Bronchial epithelial cell (primary cell): ENCODE measurements at regions not wholly inside any gene's neighbourhood (a gene's known extent, or its start where the extent isn't known, plus 50 kb on each side); places are given as distances from the start of the nearest gene placed in this dataset.
A peak's percentile ranks its signal among the peaks of the same experiment; 100 is the strongest.

Source experiments
- DNase-seq: peaks from one replicate; pipeline ENCODE4 v3.0.0-alpha.2; 2010; ENCODE audit warnings: low read depth
- FAIRE-seq: peaks from 2 replicates; lab custom pipeline; 2011; peaks lifted over from hg19 to GRCh38; lab: Jason Lieb, UNC
- H3K27me3 ChIP-seq: 2 replicates; pipeline ENCODE4 v1.5.1; 2011; ENCODE audit warnings: low read length; ENCODE audit not compliant: control insufficient read depth, insufficient read depth
- H3K36me3 ChIP-seq: 2 replicates; pipeline ENCODE4 v1.5.1; 2011; ENCODE audit warnings: low read length; ENCODE audit not compliant: control insufficient read depth, insufficient read depth
- H3K4me3 ChIP-seq: 2 replicates; pipeline ENCODE4 v1.5.1; 2011; ENCODE audit warnings: mild to moderate bottlenecking, low read depth, low read length, control low read depth
- TF ChIP-seq, protein P1 (sequence below): IDR thresholded peaks from 2 replicates; pipeline ENCODE4 v1.5.1; 2011; ENCODE audit warnings: mild to moderate bottlenecking, moderate library complexity, low read length, control low read depth, inconsistent platforms; ENCODE audit not compliant: insufficient read depth, severe bottlenecking

DNA sequence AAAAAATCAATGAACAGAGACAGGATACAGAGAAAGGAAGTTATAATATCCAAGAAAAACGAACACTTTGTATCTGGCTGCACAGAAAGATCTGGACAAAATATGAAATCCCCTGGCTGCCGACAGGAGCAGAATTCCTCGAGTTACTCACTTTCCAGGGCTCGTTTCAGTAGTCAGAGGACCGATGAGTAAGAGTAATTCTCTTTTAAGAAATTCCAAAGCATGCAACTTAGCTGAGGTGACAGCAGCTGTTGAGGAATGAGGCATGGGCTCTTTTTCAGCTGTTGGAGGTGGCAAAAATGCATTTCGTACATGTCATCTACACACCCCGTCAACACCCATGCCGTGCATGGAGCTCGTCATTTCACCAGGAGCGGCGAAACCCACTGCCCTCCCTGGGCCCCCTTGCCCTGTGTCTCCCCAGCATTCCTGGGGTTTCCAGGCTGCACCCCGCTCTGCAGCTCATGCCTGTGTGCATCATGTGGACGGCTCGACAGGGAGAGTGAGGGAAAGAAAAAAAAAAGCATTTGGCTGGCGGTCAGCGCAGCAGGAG lies 210.8 kb upstream of the SMIM21 start:
- no peak overlapping the region for H3K4me3 ChIP-seq
- TF ChIP-seq, protein P1, sequence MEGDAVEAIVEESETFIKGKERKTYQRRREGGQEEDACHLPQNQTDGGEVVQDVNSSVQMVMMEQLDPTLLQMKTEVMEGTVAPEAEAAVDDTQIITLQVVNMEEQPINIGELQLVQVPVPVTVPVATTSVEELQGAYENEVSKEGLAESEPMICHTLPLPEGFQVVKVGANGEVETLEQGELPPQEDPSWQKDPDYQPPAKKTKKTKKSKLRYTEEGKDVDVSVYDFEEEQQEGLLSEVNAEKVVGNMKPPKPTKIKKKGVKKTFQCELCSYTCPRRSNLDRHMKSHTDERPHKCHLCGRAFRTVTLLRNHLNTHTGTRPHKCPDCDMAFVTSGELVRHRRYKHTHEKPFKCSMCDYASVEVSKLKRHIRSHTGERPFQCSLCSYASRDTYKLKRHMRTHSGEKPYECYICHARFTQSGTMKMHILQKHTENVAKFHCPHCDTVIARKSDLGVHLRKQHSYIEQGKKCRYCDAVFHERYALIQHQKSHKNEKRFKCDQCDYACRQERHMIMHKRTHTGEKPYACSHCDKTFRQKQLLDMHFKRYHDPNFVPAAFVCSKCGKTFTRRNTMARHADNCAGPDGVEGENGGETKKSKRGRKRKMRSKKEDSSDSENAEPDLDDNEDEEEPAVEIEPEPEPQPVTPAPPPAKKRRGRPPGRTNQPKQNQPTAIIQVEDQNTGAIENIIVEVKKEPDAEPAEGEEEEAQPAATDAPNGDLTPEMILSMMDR, result no peak
- no peak for DNase-seq
- H3K27me3 ChIP-seq, result no peaks in the 10 kb centered on the region
- no peaks in the 10 kb centered on the region for H3K36me3 ChIP-seq
- FAIRE-seq, result no peak

GRCh38 chr18:75635096-75635495 lies 207.6 kb upstream of the SMIM21 start:
- FAIRE-seq (no peak), DNase-seq (no peak)
- Histone ChIP-seq H3K27me3 (no peaks in the 10 kb centered on the region), H3K4me3 (no peak overlapping the region), H3K36me3 (no peaks in the 10 kb centered on the region)
- TF ChIP-seq, protein P1, result no peak

DNA sequence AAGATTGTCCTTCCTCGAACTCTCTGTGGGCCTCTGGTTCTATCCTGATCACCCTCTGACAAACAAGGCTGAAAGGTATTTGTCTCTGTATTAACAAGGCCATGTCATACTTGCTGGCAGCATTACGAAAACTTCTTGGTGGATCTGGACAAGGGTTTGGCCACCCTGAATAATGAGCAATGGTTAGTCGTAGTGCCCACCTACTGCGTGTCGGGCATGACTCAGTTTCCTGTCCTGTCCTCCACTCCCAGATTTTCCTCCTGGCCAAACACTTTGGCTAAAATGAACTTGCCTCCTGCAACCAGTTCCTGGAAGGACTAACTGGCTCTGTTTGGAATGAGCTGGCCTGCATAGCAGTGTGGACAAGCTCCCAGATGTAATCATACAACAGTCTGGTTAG lies 198.5 kb upstream of the SMIM21 start:
- TF ChIP-seq, protein P1, result no peak
- Histone ChIP-seq H3K4me3 (no peak overlapping the region), H3K27me3 (no peaks in the 10 kb centered on the region), H3K36me3 (no peaks in the 10 kb centered on the region)
- peak; percentile 64 for FAIRE-seq
- peak; percentile 66 for DNase-seq

DNA sequence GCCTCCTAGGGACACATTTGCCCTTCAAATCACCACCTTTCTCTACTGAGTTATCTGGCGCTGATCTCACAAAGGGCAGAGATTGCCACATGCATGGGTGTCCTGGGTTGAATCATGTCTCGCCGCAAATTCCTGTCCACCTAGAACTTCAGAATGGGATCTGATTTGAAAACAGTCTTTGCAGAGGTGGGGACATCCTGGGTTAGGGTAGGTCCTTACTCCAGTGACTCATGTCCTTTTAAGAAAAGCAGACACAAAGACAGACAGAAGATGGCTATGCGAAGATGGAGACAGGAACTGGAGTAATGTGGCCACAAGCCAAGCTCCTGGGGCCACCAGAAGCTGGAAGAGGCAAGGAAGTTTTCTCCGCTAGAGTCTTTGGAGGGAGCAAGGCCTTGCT lies 197.4 kb upstream of the SMIM21 start:
- DNase-seq (peak; percentile 21), FAIRE-seq (no peak)
- no peaks in the 10 kb centered on the region for H3K27me3 ChIP-seq
- no peaks in the 10 kb centered on the region for H3K36me3 ChIP-seq
- TF ChIP-seq, protein P1, result no peak
- no peak overlapping the region for H3K4me3 ChIP-seq

GRCh38 chr18:75621818-75622217 lies 194.3 kb upstream of the SMIM21 start:
- no peak for DNase-seq
- FAIRE-seq, result no peak
- TF ChIP-seq, protein P1, result no peak
- Histone ChIP-seq H3K27me3 (no peaks in the 10 kb centered on the region), H3K36me3 (no peaks in the 10 kb centered on the region), H3K4me3 (no peak overlapping the region)

DNA sequence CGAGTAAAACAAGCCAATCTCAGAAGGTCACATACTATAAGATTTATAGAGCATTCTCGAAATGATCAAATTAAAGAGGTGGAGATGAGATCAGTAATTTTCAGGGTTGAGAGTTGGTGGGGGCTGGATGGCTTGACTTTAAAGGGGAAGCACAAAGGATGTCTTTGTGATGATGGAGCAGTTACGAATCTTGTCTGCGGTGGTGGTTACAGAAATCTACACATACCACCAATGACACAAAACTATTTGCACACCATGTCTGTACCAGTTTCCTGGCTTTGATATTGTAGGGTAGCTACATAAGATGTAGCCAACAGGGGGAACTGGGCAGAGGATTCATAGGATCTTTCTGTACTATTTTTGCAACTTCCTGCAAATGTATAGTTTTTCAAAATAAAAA lies 190.6 kb upstream of the SMIM21 start:
- Histone ChIP-seq H3K36me3 (no peaks in the 10 kb centered on the region), H3K27me3 (no peaks in the 10 kb centered on the region), H3K4me3 (no peak overlapping the region)
- no peak for FAIRE-seq
- TF ChIP-seq, protein P1, result no peak
- DNase-seq, result no peak
